Bronchial epithelial cell (primary cell): ENCODE measurements at regions not wholly inside any gene's neighbourhood (a gene's known extent, or its start where the extent isn't known, plus 50 kb on each side); places are given as distances from the start of the nearest gene placed in this dataset.
A peak's percentile ranks its signal among the peaks of the same experiment; 100 is the strongest.
"Not testable (repeated sequence)": the region's sequence is repeated elsewhere in the genome, so short reads cannot be mapped to it uniquely, and the experiment has no call there.

Experiments used
- DNase-seq: peaks from one replicate; pipeline ENCODE4 v3.0.0-alpha.2; 2010; ENCODE audit warnings: low read depth
- FAIRE-seq: peaks from 2 replicates; lab custom pipeline; 2011; peaks lifted over from hg19 to GRCh38; lab: Jason Lieb, UNC
- H3K27me3 ChIP-seq: 2 replicates; pipeline ENCODE4 v1.5.1; 2011; ENCODE audit warnings: low read length; ENCODE audit not compliant: control insufficient read depth, insufficient read depth
- H3K36me3 ChIP-seq: 2 replicates; pipeline ENCODE4 v1.5.1; 2011; ENCODE audit warnings: low read length; ENCODE audit not compliant: control insufficient read depth, insufficient read depth
- H3K4me3 ChIP-seq: 2 replicates; pipeline ENCODE4 v1.5.1; 2011; ENCODE audit warnings: mild to moderate bottlenecking, low read depth, low read length, control low read depth
- TF ChIP-seq, protein P1 (sequence below): IDR thresholded peaks from 2 replicates; pipeline ENCODE4 v1.5.1; 2011; ENCODE audit warnings: mild to moderate bottlenecking, moderate library complexity, low read length, control low read depth, inconsistent platforms; ENCODE audit not compliant: insufficient read depth, severe bottlenecking

DNA sequence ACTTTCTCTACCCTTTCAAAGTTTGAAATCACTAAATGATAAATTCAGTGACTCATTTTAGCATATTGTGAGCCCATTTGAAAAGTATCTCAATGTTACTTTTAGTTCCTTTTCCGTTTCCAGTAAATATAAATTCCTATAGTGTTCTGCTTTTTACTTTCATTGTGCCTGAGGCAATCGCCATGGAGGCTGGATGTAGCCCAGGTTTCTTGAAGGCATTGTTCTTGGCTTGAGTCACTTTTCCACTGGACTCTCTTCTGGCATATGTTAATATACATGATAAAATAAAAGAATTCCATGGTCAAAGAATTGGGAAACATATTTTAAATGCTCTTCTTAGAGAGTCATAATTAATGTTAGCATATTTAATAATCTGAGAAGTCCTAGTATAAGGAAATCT is 327.0 kb downstream of the IZUMO3 start:
- Histone ChIP-seq H3K4me3 (no peak overlapping the region), H3K36me3 (no peaks in the 10 kb centered on the region), H3K27me3 (no peaks in the 10 kb centered on the region)
- FAIRE-seq (no peak), DNase-seq (peak; percentile 10)
- TF ChIP-seq, protein P1, sequence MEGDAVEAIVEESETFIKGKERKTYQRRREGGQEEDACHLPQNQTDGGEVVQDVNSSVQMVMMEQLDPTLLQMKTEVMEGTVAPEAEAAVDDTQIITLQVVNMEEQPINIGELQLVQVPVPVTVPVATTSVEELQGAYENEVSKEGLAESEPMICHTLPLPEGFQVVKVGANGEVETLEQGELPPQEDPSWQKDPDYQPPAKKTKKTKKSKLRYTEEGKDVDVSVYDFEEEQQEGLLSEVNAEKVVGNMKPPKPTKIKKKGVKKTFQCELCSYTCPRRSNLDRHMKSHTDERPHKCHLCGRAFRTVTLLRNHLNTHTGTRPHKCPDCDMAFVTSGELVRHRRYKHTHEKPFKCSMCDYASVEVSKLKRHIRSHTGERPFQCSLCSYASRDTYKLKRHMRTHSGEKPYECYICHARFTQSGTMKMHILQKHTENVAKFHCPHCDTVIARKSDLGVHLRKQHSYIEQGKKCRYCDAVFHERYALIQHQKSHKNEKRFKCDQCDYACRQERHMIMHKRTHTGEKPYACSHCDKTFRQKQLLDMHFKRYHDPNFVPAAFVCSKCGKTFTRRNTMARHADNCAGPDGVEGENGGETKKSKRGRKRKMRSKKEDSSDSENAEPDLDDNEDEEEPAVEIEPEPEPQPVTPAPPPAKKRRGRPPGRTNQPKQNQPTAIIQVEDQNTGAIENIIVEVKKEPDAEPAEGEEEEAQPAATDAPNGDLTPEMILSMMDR = no peak

DNA sequence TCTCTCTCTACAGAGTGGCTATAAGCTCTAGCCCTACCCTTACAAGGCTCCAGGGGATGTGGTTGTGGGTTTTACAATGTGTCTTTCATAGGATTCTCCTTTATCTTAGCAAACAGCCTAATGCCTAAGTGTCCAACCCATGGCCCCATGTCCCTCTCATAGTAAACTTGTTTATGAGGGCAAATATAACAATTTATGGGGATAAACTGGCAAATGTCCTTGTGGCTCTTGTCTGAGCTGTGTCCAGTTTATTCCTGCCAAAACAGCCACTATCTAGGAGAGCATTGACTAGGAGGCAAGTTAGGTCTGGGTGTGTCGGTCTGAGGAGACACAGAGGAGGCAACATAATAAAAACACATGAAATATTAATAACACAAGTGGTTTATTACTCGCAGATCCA is 335.1 kb downstream of the IZUMO3 start:
- no peak for FAIRE-seq
- Histone ChIP-seq H3K36me3 (no peaks in the 10 kb centered on the region), H3K27me3 (no peaks in the 10 kb centered on the region), H3K4me3 (no peak overlapping the region)
- TF ChIP-seq, protein P1 = no peak
- no peak for DNase-seq

DNA sequence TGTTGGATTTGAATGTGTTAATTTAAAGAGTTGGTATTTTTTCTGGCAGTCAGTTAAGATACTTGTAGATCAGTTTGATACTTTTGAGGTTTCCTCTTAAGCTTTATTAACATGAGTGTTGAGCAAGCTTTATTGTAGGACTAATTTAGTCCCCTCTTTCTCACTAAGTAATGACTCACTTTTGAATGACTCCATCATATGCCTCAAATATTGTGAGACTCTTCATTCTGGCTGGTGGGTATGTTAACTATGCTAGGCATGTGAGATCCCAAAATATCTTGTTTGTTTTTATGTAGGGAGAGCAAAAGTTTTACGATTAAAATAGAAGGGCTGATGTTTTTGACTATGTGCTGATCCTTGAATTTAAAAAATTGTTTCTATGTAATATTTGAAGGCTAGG is 355.7 kb downstream of the IZUMO3 start:
- Histone ChIP-seq H3K27me3 (no peaks in the 10 kb centered on the region), H3K36me3 (no peaks in the 10 kb centered on the region), H3K4me3 (no peak overlapping the region)
- DNase-seq = peak; percentile 4
- TF ChIP-seq, protein P1 = no peak
- no peak for FAIRE-seq

DNA sequence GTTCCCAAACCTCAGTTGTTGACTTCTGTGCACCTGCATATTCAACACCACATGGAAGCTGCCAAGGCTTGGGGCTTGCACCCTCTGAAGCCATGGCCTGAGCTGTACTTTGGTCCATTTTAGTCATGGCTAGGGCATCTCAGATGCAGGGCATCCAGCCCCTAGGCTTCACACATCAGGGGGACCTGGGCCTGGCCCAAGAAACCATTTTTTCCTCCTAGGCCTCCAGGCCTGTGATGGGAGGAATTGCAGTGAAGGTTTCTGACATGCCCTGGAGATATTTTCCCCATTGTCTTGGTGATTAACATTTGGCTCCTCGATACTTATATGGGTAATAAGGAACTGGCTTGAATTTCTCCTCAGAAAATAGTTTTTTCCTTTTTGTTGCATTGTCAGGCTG is 354.5 kb upstream of the ELAVL2 start:
- not testable (repeated sequence) for H3K27me3 ChIP-seq, DNase-seq, H3K4me3 ChIP-seq, H3K36me3 ChIP-seq, FAIRE-seq

DNA sequence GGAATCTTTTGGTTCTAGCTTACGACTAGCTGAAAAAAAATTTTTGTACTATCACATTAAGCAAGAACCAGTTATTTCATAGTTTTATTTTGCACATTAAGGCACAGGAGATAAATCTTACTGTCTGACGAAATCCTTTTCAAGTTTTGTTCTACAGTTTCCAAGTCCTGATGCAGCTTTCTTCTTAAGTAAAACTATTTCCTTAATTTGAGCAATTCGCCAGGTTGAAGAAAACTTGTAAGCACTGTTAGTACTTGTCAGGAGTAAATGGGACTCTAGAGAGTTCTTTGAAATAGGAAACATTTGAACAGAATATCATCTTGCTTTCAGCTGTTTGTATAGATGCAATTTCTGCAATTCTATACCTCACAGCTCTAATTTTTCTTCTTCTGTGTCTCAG is 318.8 kb upstream of the ELAVL2 start:
- no peaks in the 10 kb centered on the region for H3K27me3 ChIP-seq
- FAIRE-seq (no peak), DNase-seq (no peak)
- TF ChIP-seq, protein P1 = no peak
- no peak overlapping the region for H3K4me3 ChIP-seq
- no peaks in the 10 kb centered on the region for H3K36me3 ChIP-seq

DNA sequence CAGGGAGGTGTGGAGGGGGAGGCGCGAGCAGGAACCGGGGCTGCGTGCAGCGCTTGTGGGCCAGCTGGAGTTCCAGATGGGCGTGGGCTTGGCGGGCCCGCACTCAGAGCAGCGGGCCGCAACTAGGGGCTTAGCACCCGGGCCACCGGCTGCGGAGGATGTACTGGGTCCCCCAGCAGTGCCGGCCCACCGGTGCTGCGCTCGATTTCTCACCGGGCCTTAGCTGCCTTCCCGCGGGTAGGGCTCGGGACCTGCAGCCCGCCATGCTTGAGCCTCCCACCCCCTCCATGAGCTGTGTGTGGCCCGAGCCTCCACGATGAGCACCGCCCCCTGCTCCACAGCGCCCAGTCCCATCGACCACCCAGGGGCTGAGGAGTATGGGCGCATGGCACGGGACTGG is 309.0 kb upstream of the ELAVL2 start:
- DNase-seq, H3K27me3 ChIP-seq, H3K36me3 ChIP-seq, FAIRE-seq, H3K4me3 ChIP-seq: not testable (repeated sequence)

DNA sequence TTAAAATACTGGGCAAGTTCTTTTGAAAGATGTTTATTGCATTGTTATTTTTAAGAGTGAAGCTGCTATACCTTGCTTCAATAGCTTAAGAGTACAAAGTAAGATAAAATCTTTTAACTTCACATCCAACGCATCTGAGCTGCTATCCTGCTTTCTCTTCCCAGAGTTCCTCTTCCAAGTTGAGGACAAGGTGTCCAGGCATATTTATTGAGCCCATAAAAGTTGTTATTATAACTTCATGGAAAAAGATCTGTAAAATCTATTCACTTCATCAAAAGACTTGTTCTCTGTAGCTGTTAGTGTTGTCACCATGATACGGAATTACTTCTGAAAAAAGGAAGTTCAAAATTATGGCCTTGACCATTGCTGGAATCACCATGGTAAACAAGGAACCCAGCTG is 306.2 kb upstream of the ELAVL2 start:
- Histone ChIP-seq H3K4me3 (no peak overlapping the region), H3K27me3 (no peaks in the 10 kb centered on the region), H3K36me3 (no peaks in the 10 kb centered on the region)
- DNase-seq = no peak
- FAIRE-seq = no peak
- TF ChIP-seq, protein P1 = no peak
